ENCODE measurements at regions not wholly inside any gene's neighbourhood (a gene's known extent, or its start where the extent isn't known, plus 50 kb on each side); places are given as distances from the start of the nearest gene placed in this dataset.
"Not testable (repeated sequence)": the region's sequence is repeated elsewhere in the genome, so short reads cannot be mapped to it uniquely, and the experiment has no call there.

- Histone ChIP-seq H3K36me3 (no peaks in the 10 kb centered on the region), H3K27me3 (replicated peaks) (no peaks in the 10 kb centered on the region), H3K4me3 (no peak overlapping the region), H3K9me3 (replicated peaks) (no peaks in the 10 kb centered on the region), H3K4me1 (replicated peaks) (no peaks in the 10 kb centered on the region), H3K27ac (no peak overlapping the region)
- DNase-seq (ENCODE audit: low read depth in 1 of 2, low spot score in 2 of 2): no peak
These were observed 147.1 kb downstream of the OR2B2 start for GRCh38 chr6:27765028-27765590.

GRCh38 chr6:27761391-27761790 lies 150.8 kb downstream of the OR2B2 start:
- H3K27me3 ChIP-seq (replicated peaks): no peaks in the 10 kb centered on the region
- no peaks in the 10 kb centered on the region for H3K9me3 ChIP-seq (replicated peaks)
- H3K4me1 ChIP-seq (replicated peaks): no peaks in the 10 kb centered on the region
- H3K4me3 ChIP-seq: no peak overlapping the region
- H3K36me3 ChIP-seq: no peaks in the 10 kb centered on the region
- no peak for DNase-seq (ENCODE audit: low read depth in 1 of 2, low spot score in 2 of 2)
- H3K27ac ChIP-seq: no peak overlapping the region

- Histone ChIP-seq H3K27ac (no peak overlapping the region), H3K4me3 (no peak overlapping the region), H3K27me3 (replicated peaks) (no peaks in the 10 kb centered on the region), H3K4me1 (replicated peaks) (no peaks in the 10 kb centered on the region), H3K9me3 (replicated peaks) (no peaks in the 10 kb centered on the region), H3K36me3 (no peaks in the 10 kb centered on the region)
- no peak for DNase-seq (ENCODE audit: low read depth in 1 of 2, low spot score in 2 of 2)
These were observed 151.7 kb downstream of the OR2B2 start for GRCh38 chr6:27760464-27760863.

GRCh38 chr6:27759930-27760329 lies 152.3 kb downstream of the OR2B2 start:
- H3K9me3 ChIP-seq (replicated peaks): no peaks in the 10 kb centered on the region
- no peaks in the 10 kb centered on the region for H3K4me1 ChIP-seq (replicated peaks)

GRCh38 chr6:27758491-27758890 lies 153.7 kb downstream of the OR2B2 start:
- Histone ChIP-seq H3K36me3 (no peaks in the 10 kb centered on the region), H3K4me1 (replicated peaks) (no peaks in the 10 kb centered on the region), H3K4me3 (no peak overlapping the region), H3K27ac (no peak overlapping the region), H3K27me3 (replicated peaks) (no peaks in the 10 kb centered on the region), H3K9me3 (replicated peaks) (no peaks in the 10 kb centered on the region)
- no peak for DNase-seq (ENCODE audit: low read depth in 1 of 2, low spot score in 2 of 2)

More at GRCh38 chr6:27759930-27760329, 152.3 kb downstream of the OR2B2 start:
- Histone ChIP-seq H3K27ac (no peak overlapping the region), H3K4me3 (no peak overlapping the region), H3K27me3 (replicated peaks) (no peaks in the 10 kb centered on the region), H3K36me3 (no peaks in the 10 kb centered on the region)
- no peak for DNase-seq (ENCODE audit: low read depth in 1 of 2, low spot score in 2 of 2)

- no peak overlapping the region for H3K27ac ChIP-seq
- no peak for DNase-seq (ENCODE audit: low read depth in 1 of 2, low spot score in 2 of 2)
- H3K9me3 ChIP-seq (replicated peaks): no peaks in the 10 kb centered on the region
- no peak overlapping the region for H3K4me3 ChIP-seq
- H3K4me1 ChIP-seq (replicated peaks): no peaks in the 10 kb centered on the region
- H3K36me3 ChIP-seq: no peaks in the 10 kb centered on the region
- no peaks in the 10 kb centered on the region for H3K27me3 ChIP-seq (replicated peaks)
These were observed 154.9 kb downstream of the OR2B2 start for GRCh38 chr6:27757307-27757706.

- H3K27me3 ChIP-seq (replicated peaks): no peaks in the 10 kb centered on the region
- no peaks in the 10 kb centered on the region for H3K4me1 ChIP-seq (replicated peaks)
- no peak overlapping the region for H3K4me3 ChIP-seq
- no peak overlapping the region for H3K27ac ChIP-seq
- no peak for DNase-seq (ENCODE audit: low read depth in 1 of 2, low spot score in 2 of 2)
- H3K36me3 ChIP-seq: no peaks in the 10 kb centered on the region
- H3K9me3 ChIP-seq (replicated peaks): no peaks in the 10 kb centered on the region
These were observed 156.4 kb downstream of the OR2B2 start for GRCh38 chr6:27755768-27756167.

GRCh38 chr6:27754408-27754782 lies 157.8 kb downstream of the OR2B2 start:
- Histone ChIP-seq H3K27ac (no peak overlapping the region), H3K9me3 (replicated peaks) (no peaks in the 10 kb centered on the region), H3K27me3 (replicated peaks) (no peaks in the 10 kb centered on the region), H3K4me3 (peak overlapping the region; percentile 48), H3K4me1 (replicated peaks) (no peaks in the 10 kb centered on the region), H3K36me3 (no peaks in the 10 kb centered on the region)
- DNase-seq (ENCODE audit: low read depth in 1 of 2, low spot score in 2 of 2): no peak

GRCh38 chr6:27753668-27754407 lies 158.4 kb downstream of the OR2B2 start:
- peak; percentile 76 to 90 for DNase-seq (ENCODE audit: low read depth in 1 of 2, low spot score in 2 of 2)
- Histone ChIP-seq H3K27me3 (replicated peaks) (no peaks in the 10 kb centered on the region), H3K36me3 (no peaks in the 10 kb centered on the region), H3K9me3 (replicated peaks) (no peaks in the 10 kb centered on the region), H3K27ac (no peak overlapping the region), H3K4me1 (replicated peaks) (no peaks in the 10 kb centered on the region), H3K4me3 (peak overlapping the region; percentile 48)

- no peaks in the 10 kb centered on the region for H3K36me3 ChIP-seq
- no peaks in the 10 kb centered on the region for H3K9me3 ChIP-seq (replicated peaks)
- no peaks in the 10 kb centered on the region for H3K4me1 ChIP-seq (replicated peaks)
- DNase-seq (ENCODE audit: low read depth in 1 of 2, low spot score in 2 of 2): peak; percentile 49 to 91
- H3K27ac ChIP-seq: no peak overlapping the region
- peak overlapping the region; percentile 48 for H3K4me3 ChIP-seq
- no peaks in the 10 kb centered on the region for H3K27me3 ChIP-seq (replicated peaks)
These were observed 159.9 kb downstream of the OR2B2 start for GRCh38 chr6:27752038-27752885.

- Histone ChIP-seq H3K4me1 (replicated peaks) (no peaks in the 10 kb centered on the region), H3K9me3 (replicated peaks) (no peaks in the 10 kb centered on the region)
- no peak for DNase-seq (ENCODE audit: low read depth in 1 of 2, low spot score in 2 of 2)
These were observed 163.5 kb downstream of the OR2B2 start for GRCh38 chr6:27748661-27749060.

GRCh38 chr6:27747637-27748036 lies 164.6 kb downstream of the OR2B2 start:
- Histone ChIP-seq H3K4me1 (replicated peaks) (no peaks in the 10 kb centered on the region), H3K27me3 (replicated peaks) (no peaks in the 10 kb centered on the region), H3K9me3 (replicated peaks) (no peaks in the 10 kb centered on the region), H3K27ac (no peak overlapping the region), H3K4me3 (no peak overlapping the region), H3K36me3 (no peaks in the 10 kb centered on the region)
- no peak for DNase-seq (ENCODE audit: low read depth in 1 of 2, low spot score in 2 of 2)

More at GRCh38 chr6:27748661-27749060, 163.5 kb downstream of the OR2B2 start:
- Histone ChIP-seq H3K27me3 (replicated peaks) (no peaks in the 10 kb centered on the region), H3K4me3 (no peak overlapping the region), H3K36me3 (no peaks in the 10 kb centered on the region), H3K27ac (no peak overlapping the region)

GRCh38 chr6:27746860-27747259 lies 165.3 kb downstream of the OR2B2 start:
- DNase-seq (ENCODE audit: low read depth in 1 of 2, low spot score in 2 of 2); H3K27ac ChIP-seq; H3K4me1 ChIP-seq (replicated peaks); H3K27me3 ChIP-seq (replicated peaks); H3K4me3 ChIP-seq; H3K9me3 ChIP-seq (replicated peaks); H3K36me3 ChIP-seq: not testable (repeated sequence)

GRCh38 chr6:27743787-27744186 lies 168.4 kb downstream of the OR2B2 start:
- Histone ChIP-seq H3K9me3 (replicated peaks) (no peaks in the 10 kb centered on the region), H3K4me1 (replicated peaks) (no peaks in the 10 kb centered on the region), H3K36me3 (no peaks in the 10 kb centered on the region), H3K27me3 (replicated peaks) (no peaks in the 10 kb centered on the region), H3K27ac (no peak overlapping the region), H3K4me3 (no peak overlapping the region)
- no peak for DNase-seq (ENCODE audit: low read depth in 1 of 2, low spot score in 2 of 2)
